ENCODE measurements at regions not wholly inside any gene's neighbourhood (a gene's known extent, or its start where the extent isn't known, plus 50 kb on each side); places are given as distances from the start of the nearest gene placed in this dataset.

DNA sequence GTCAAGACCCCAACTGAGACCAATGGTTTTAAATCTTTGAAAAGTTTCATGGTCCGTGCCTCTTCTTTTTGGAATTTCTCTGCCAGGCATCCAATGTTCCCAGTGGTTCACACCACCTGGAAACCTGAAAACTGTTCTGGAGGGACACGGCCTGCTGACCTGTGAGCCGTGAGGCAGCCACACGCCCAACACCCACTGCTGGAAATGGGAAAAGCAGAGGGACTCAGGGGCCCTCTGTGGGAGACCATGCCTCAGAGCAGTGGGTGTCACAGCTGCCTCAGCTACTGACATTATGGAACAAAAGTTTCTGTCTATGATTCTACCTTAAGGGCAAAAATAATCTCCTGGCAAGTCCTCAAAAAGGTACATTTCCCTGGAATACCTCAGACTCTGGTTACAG lies 70.4 kb upstream of the VIPR2 start:
- CTCF ChIA-PET (ENCODE audit: unreplicated experiment), result no interaction called here
- TF ChIP-seq, protein P1, sequence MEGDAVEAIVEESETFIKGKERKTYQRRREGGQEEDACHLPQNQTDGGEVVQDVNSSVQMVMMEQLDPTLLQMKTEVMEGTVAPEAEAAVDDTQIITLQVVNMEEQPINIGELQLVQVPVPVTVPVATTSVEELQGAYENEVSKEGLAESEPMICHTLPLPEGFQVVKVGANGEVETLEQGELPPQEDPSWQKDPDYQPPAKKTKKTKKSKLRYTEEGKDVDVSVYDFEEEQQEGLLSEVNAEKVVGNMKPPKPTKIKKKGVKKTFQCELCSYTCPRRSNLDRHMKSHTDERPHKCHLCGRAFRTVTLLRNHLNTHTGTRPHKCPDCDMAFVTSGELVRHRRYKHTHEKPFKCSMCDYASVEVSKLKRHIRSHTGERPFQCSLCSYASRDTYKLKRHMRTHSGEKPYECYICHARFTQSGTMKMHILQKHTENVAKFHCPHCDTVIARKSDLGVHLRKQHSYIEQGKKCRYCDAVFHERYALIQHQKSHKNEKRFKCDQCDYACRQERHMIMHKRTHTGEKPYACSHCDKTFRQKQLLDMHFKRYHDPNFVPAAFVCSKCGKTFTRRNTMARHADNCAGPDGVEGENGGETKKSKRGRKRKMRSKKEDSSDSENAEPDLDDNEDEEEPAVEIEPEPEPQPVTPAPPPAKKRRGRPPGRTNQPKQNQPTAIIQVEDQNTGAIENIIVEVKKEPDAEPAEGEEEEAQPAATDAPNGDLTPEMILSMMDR (conservative IDR thresholded peaks at IDR 0.05; ENCODE audit: low read length), result no peak
- TF ChIP-seq EZH2phosphoT487 (IDR thresholded peaks at IDR 0.05; ENCODE audit: borderline replicate concordance, low read depth, low read length), result no peak
- H3K4me3 ChIP-seq (ENCODE audit: low read depth, low read length, poor library complexity, severe bottlenecking), result no peak overlapping the region
- BruUV-seq (replicated peaks), result no TSS peak
- DNase-seq (ENCODE audit: low spot score), result no peak
- no peaks in the 10 kb centered on the region for H3K4me1 ChIP-seq (ENCODE audit: insufficient read depth, low read length, poor library complexity, severe bottlenecking)
- H3K79me2 ChIP-seq (ENCODE audit: insufficient read depth, low read depth, low read length), result no peaks in the 10 kb centered on the region
- H3K4me2 ChIP-seq (ENCODE audit: low read length), result no peak overlapping the region
- no peak overlapping the region for H2AFZ ChIP-seq (ENCODE audit: low read length)
- intact Hi-C loops (cut with micrococcal nuclease; ENCODE audit: unreplicated experiment), result no loop called here
- H3K9me2 ChIP-seq (ENCODE audit: insufficient read depth, low read length), result no peaks in the 10 kb centered on the region
- POLR2A ChIA-PET, result no interaction called here
- no peaks in the 10 kb centered on the region for H3K9me3 ChIP-seq (ENCODE audit: low read length)
- no peaks in the 10 kb centered on the region for H4K20me1 ChIP-seq (ENCODE audit: insufficient read depth, low read length)
- H3K36me3 ChIP-seq (ENCODE audit: insufficient read depth, low read length), result no peaks in the 10 kb centered on the region
- no peak overlapping the region for H3K27ac ChIP-seq (ENCODE audit: low read depth, low read length, poor library complexity, severe bottlenecking)

DNA sequence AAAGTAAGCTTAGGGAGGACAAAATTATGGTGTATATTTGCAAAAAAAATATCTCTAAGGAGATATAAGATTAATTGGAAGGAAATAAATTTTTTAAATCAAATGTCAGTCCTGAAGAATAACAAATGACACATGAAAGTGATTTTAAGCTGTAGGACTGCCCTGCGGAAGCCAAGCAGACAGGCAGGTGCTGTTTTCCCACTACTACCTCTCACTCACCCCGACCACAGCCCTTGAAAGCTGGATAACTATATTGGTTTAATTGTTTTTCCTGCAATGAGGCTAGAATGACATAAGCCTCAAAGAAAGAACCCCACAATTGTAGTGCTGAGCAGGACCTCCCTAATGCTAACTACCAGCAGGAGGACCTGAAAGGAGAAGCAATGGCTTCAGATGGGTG lies 68.6 kb upstream of the VIPR2 start:
- no peak overlapping the region for H2AFZ ChIP-seq (ENCODE audit: low read length)
- no peaks in the 10 kb centered on the region for H3K36me3 ChIP-seq (ENCODE audit: insufficient read depth, low read length)
- H4K20me1 ChIP-seq (ENCODE audit: insufficient read depth, low read length), result no peaks in the 10 kb centered on the region
- POLR2A ChIA-PET, result no interaction called here
- no peaks in the 10 kb centered on the region for H3K79me2 ChIP-seq (ENCODE audit: insufficient read depth, low read depth, low read length)
- no peak overlapping the region for H3K27ac ChIP-seq (ENCODE audit: low read depth, low read length, poor library complexity, severe bottlenecking)
- no peak for DNase-seq (ENCODE audit: low spot score)
- CTCF ChIA-PET (ENCODE audit: unreplicated experiment), result interaction anchor here (0.6 kb wide), 1 partner anchor 1074 kb away, joined by 8 read pairs; no protein-coding TSS in a partner anchor
- H3K9me2 ChIP-seq (ENCODE audit: insufficient read depth, low read length), result no peaks in the 10 kb centered on the region
- H3K4me2 ChIP-seq (ENCODE audit: low read length), result no peak overlapping the region
- no peak overlapping the region for H3K4me3 ChIP-seq (ENCODE audit: low read depth, low read length, poor library complexity, severe bottlenecking)
- intact Hi-C loops (cut with micrococcal nuclease; ENCODE audit: unreplicated experiment), result no loop called here
- no peaks in the 10 kb centered on the region for H3K9me3 ChIP-seq (ENCODE audit: low read length)
- TF ChIP-seq, protein P1 (conservative IDR thresholded peaks at IDR 0.05; ENCODE audit: low read length), result no peak
- no peak for TF ChIP-seq EZH2phosphoT487 (IDR thresholded peaks at IDR 0.05; ENCODE audit: borderline replicate concordance, low read depth, low read length)
- no peaks in the 10 kb centered on the region for H3K4me1 ChIP-seq (ENCODE audit: insufficient read depth, low read length, poor library complexity, severe bottlenecking)
- no TSS peak for BruUV-seq (replicated peaks)

DNA sequence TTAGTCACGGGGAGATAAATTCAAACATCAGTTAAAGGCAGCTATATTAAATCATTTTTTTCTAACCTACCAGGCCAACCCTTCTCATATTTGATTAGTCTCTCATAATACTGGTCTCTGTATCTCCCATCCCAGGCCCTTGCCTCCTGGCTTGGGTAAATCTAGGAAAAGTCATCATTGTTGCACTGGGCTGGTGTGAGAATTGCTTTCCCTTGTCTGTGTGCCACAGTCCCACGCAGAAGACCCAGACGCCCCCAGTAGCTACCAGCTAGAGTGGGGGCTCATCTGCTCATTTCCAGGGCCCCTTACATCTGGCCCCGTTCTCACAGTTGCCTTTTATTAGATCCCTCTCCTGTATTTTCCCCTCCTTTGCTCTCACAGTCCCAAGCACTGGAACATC lies 67.6 kb upstream of the VIPR2 start:
- Histone ChIP-seq H2AFZ (ENCODE audit: low read length) (no peak overlapping the region), H4K20me1 (ENCODE audit: insufficient read depth, low read length) (no peaks in the 10 kb centered on the region), H3K4me2 (ENCODE audit: low read length) (no peak overlapping the region), H3K4me1 (ENCODE audit: insufficient read depth, low read length, poor library complexity, severe bottlenecking) (no peaks in the 10 kb centered on the region), H3K9me2 (ENCODE audit: insufficient read depth, low read length) (no peaks in the 10 kb centered on the region), H3K27ac (ENCODE audit: low read depth, low read length, poor library complexity, severe bottlenecking) (no peak overlapping the region), H3K36me3 (ENCODE audit: insufficient read depth, low read length) (no peaks in the 10 kb centered on the region), H3K9me3 (ENCODE audit: low read length) (no peaks in the 10 kb centered on the region), H3K4me3 (ENCODE audit: low read depth, low read length, poor library complexity, severe bottlenecking) (no peak overlapping the region), H3K79me2 (ENCODE audit: insufficient read depth, low read depth, low read length) (no peaks in the 10 kb centered on the region)
- POLR2A ChIA-PET, result no interaction called here
- CTCF ChIA-PET (ENCODE audit: unreplicated experiment), result interaction anchor here (0.5 kb wide), 1 partner anchor 1355 kb away, joined by 5 read pairs; no protein-coding TSS in a partner anchor
- intact Hi-C loops (cut with micrococcal nuclease; ENCODE audit: unreplicated experiment), result no loop called here
- DNase-seq (ENCODE audit: low spot score), result no peak
- BruUV-seq (replicated peaks), result no TSS peak
- TF ChIP-seq, protein P1 (conservative IDR thresholded peaks at IDR 0.05; ENCODE audit: low read length), result no peak
- no peak for TF ChIP-seq EZH2phosphoT487 (IDR thresholded peaks at IDR 0.05; ENCODE audit: borderline replicate concordance, low read depth, low read length)
